Glutamatergic neuron (in vitro differentiated cells): ENCODE measurements at regions not wholly inside any gene's neighbourhood (a gene's known extent, or its start where the extent isn't known, plus 50 kb on each side); places are given as distances from the start of the nearest gene placed in this dataset.

ENCODE experiments used
- DNase-seq: peaks from one replicate; pipeline ENCODE4 v3.0.0; 2022
- H3K27ac Mint-ChIP-seq: one replicate; pipeline ENCODE4 v1.8.0; 2020; ENCODE audit warnings: mild to moderate bottlenecking, mixed read lengths, inconsistent platforms; ENCODE audit not compliant: unreplicated experiment
- H3K27me3 Mint-ChIP-seq: one replicate; pipeline ENCODE4 v1.8.0; 2020; ENCODE audit warnings: mild to moderate bottlenecking, moderate library complexity, mixed read lengths, inconsistent platforms; ENCODE audit not compliant: unreplicated experiment
- H3K36me3 Mint-ChIP-seq: one replicate; pipeline ENCODE4 v1.8.0; 2020; ENCODE audit warnings: mild to moderate bottlenecking, mixed read lengths, inconsistent platforms; ENCODE audit not compliant: unreplicated experiment
- H3K4me1 Mint-ChIP-seq: one replicate; pipeline ENCODE4 v1.8.0; 2020; ENCODE audit warnings: mild to moderate bottlenecking, low read depth, mixed read lengths, inconsistent platforms; ENCODE audit not compliant: unreplicated experiment
- H3K4me3 Mint-ChIP-seq: one replicate; pipeline ENCODE4 v1.8.0; 2020; ENCODE audit warnings: mild to moderate bottlenecking, mixed read lengths, inconsistent platforms; ENCODE audit not compliant: unreplicated experiment
- H3K9me3 Mint-ChIP-seq: one replicate; pipeline ENCODE4 v1.8.0; 2020; ENCODE audit warnings: mild to moderate bottlenecking, moderate library complexity, mixed read lengths, inconsistent platforms; ENCODE audit not compliant: unreplicated experiment
- CTCF ChIP-seq: fragments of 200-600 bp; sonication (generic); IDR thresholded peaks from one replicate; pipeline ENCODE4 v1.5.0; 2021; ENCODE audit not compliant: partially characterized antibody, unreplicated experiment

- H3K4me1 Mint-ChIP-seq = no peaks in the 10 kb centered on the region
- no peak overlapping the region for H3K4me3 Mint-ChIP-seq
- H3K27ac Mint-ChIP-seq = no peak overlapping the region
- no peaks in the 10 kb centered on the region for H3K9me3 Mint-ChIP-seq
- H3K36me3 Mint-ChIP-seq = no peaks in the 10 kb centered on the region
- DNase-seq = no peak
- TF ChIP-seq CTCF = no peak
- H3K27me3 Mint-ChIP-seq = no peaks in the 10 kb centered on the region
Measured at GRCh38 chr17:53420035-53420641, 402.6 kb upstream of the KIF2B start.

GRCh38 chr17:53409588-53409987, 413.1 kb upstream of the KIF2B start:
- Mint-ChIP-seq H3K27ac (no peak overlapping the region), H3K4me3 (no peak overlapping the region), H3K27me3 (no peaks in the 10 kb centered on the region), H3K36me3 (no peaks in the 10 kb centered on the region), H3K9me3 (no peaks in the 10 kb centered on the region), H3K4me1 (no peaks in the 10 kb centered on the region)
- no peak for TF ChIP-seq CTCF
- DNase-seq = no peak

GRCh38 chr17:53406907-53407306, 415.8 kb upstream of the KIF2B start:
- no peak overlapping the region for H3K4me3 Mint-ChIP-seq
- no peak for TF ChIP-seq CTCF
- DNase-seq = no peak
- H3K36me3 Mint-ChIP-seq = no peaks in the 10 kb centered on the region
- no peak overlapping the region for H3K27ac Mint-ChIP-seq
- H3K4me1 Mint-ChIP-seq = no peaks in the 10 kb centered on the region
- H3K27me3 Mint-ChIP-seq = no peaks in the 10 kb centered on the region
- H3K9me3 Mint-ChIP-seq = no peaks in the 10 kb centered on the region

- DNase-seq = no peak
- Mint-ChIP-seq H3K27ac (no peak overlapping the region), H3K9me3 (no peaks in the 10 kb centered on the region), H3K4me3 (no peak overlapping the region), H3K4me1 (peaks cover 9% of the 10 kb centered on the region), H3K36me3 (no peaks in the 10 kb centered on the region), H3K27me3 (no peaks in the 10 kb centered on the region)
- no peak for TF ChIP-seq CTCF
Measured at GRCh38 chr17:53391197-53391596, 431.5 kb upstream of the KIF2B start.

GRCh38 chr17:53390575-53390974, 432.2 kb upstream of the KIF2B start:
- Mint-ChIP-seq H3K27me3 (no peaks in the 10 kb centered on the region), H3K36me3 (no peaks in the 10 kb centered on the region), H3K9me3 (no peaks in the 10 kb centered on the region), H3K4me3 (no peak overlapping the region), H3K4me1 (peaks cover 9% of the 10 kb centered on the region), H3K27ac (no peak overlapping the region)
- DNase-seq = peak; percentile 49
- TF ChIP-seq CTCF = no peak
